ENCODE measurements at regions not wholly inside any gene's neighbourhood (a gene's known extent, or its start where the extent isn't known, plus 50 kb on each side); places are given as distances from the start of the nearest gene placed in this dataset.

DNA sequence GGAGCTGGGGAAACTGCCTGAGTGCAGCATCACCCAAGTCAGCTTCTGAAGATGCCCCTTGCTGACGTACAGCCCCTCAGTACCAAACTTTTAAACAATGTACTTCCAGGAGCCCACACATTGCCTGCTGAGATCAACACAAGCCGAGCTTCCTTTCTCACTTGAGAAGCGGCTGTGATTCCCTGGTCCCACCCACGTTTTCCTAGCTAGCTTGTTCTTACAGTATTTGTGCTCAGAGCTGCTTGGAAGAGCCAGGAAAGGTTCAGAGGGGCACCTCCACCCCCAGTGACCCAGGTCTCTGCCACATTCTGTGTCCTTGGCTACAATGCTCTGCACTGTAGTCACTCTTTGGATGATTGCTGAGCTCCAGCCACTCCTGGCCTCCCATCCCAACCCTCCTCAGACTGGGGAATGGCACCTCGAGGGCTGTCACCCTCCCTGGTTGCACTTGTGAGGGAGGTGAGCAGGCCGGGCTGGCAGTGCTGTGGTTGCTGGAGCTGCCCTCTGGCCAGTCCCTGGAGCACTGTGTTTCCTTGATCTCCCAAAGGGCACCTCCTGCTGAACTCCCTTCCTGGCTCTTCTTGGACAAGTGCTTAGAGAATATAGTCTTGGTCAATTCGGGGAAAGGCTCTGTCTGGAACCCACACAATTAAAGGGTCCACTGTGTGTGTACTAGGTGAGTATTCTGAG, 355.1 kb downstream of the AJAP1 start:
- TF ChIP-seq, protein P1, sequence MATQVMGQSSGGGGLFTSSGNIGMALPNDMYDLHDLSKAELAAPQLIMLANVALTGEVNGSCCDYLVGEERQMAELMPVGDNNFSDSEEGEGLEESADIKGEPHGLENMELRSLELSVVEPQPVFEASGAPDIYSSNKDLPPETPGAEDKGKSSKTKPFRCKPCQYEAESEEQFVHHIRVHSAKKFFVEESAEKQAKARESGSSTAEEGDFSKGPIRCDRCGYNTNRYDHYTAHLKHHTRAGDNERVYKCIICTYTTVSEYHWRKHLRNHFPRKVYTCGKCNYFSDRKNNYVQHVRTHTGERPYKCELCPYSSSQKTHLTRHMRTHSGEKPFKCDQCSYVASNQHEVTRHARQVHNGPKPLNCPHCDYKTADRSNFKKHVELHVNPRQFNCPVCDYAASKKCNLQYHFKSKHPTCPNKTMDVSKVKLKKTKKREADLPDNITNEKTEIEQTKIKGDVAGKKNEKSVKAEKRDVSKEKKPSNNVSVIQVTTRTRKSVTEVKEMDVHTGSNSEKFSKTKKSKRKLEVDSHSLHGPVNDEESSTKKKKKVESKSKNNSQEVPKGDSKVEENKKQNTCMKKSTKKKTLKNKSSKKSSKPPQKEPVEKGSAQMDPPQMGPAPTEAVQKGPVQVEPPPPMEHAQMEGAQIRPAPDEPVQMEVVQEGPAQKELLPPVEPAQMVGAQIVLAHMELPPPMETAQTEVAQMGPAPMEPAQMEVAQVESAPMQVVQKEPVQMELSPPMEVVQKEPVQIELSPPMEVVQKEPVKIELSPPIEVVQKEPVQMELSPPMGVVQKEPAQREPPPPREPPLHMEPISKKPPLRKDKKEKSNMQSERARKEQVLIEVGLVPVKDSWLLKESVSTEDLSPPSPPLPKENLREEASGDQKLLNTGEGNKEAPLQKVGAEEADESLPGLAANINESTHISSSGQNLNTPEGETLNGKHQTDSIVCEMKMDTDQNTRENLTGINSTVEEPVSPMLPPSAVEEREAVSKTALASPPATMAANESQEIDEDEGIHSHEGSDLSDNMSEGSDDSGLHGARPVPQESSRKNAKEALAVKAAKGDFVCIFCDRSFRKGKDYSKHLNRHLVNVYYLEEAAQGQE (IDR thresholded peaks at IDR 0.05; ENCODE audit: insufficient read depth in 1 of 2, low read depth in 2 of 2, low read length in 2 of 2) = no peak
- TF ChIP-seq FOXP2 (optimal IDR thresholded peaks at IDR 0.05; ENCODE audit: borderline replicate concordance, extremely low read depth, extremely low read length, insufficient read depth) = no peak
- TF ChIP-seq POLR2AphosphoS5 (IDR thresholded peaks at IDR 0.05; ENCODE audit: low read depth, low read length) = no peak
- no peak for TF ChIP-seq SIN3A (IDR thresholded peaks at IDR 0.05; ENCODE audit: borderline replicate concordance, insufficient read depth, low read length)
- TF ChIP-seq TAF1 (IDR thresholded peaks at IDR 0.05; ENCODE audit: borderline replicate concordance, insufficient read depth, low read length) = no peak

GRCh38 chr1:5005171-5005570, 350.8 kb downstream of the AJAP1 start:
- TF ChIP-seq, protein P1 (IDR thresholded peaks at IDR 0.05; ENCODE audit: insufficient read depth in 1 of 2, low read depth in 2 of 2, low read length in 2 of 2) = no peak
- TF ChIP-seq SIN3A (IDR thresholded peaks at IDR 0.05; ENCODE audit: borderline replicate concordance, insufficient read depth, low read length) = no peak
- no peak for TF ChIP-seq POLR2AphosphoS5 (IDR thresholded peaks at IDR 0.05; ENCODE audit: low read depth, low read length)
- TF ChIP-seq FOXP2 (optimal IDR thresholded peaks at IDR 0.05; ENCODE audit: borderline replicate concordance, extremely low read depth, extremely low read length, insufficient read depth) = no peak
- no peak for TF ChIP-seq TAF1 (IDR thresholded peaks at IDR 0.05; ENCODE audit: borderline replicate concordance, insufficient read depth, low read length)

DNA sequence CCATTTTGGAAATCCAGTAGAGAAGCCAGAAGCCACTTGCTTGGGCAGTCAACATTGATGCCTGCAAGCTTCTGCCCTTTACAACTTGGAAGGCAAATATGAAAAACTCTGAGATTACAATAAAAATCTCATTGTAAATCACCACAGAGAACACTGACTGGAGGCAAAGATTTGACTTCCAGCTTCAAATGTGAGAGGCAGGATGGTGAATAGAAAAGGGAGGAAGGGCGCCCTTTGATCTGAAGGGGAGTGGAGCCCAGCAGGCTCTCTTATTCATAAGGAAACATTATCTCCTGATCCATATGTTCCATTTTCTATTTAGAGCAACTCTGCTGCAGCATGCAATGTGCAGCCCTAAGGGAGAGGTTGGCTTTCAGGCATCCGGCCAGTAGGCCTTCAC, 348.3 kb downstream of the AJAP1 start:
- no peak for TF ChIP-seq SIN3A (IDR thresholded peaks at IDR 0.05; ENCODE audit: borderline replicate concordance, insufficient read depth, low read length)
- TF ChIP-seq, protein P1 (IDR thresholded peaks at IDR 0.05; ENCODE audit: insufficient read depth in 1 of 2, low read depth in 2 of 2, low read length in 2 of 2) = no peak
- TF ChIP-seq TAF1 (IDR thresholded peaks at IDR 0.05; ENCODE audit: borderline replicate concordance, insufficient read depth, low read length) = no peak
- TF ChIP-seq POLR2AphosphoS5 (IDR thresholded peaks at IDR 0.05; ENCODE audit: low read depth, low read length) = no peak
- TF ChIP-seq FOXP2 (optimal IDR thresholded peaks at IDR 0.05; ENCODE audit: borderline replicate concordance, extremely low read depth, extremely low read length, insufficient read depth) = no peak

DNA sequence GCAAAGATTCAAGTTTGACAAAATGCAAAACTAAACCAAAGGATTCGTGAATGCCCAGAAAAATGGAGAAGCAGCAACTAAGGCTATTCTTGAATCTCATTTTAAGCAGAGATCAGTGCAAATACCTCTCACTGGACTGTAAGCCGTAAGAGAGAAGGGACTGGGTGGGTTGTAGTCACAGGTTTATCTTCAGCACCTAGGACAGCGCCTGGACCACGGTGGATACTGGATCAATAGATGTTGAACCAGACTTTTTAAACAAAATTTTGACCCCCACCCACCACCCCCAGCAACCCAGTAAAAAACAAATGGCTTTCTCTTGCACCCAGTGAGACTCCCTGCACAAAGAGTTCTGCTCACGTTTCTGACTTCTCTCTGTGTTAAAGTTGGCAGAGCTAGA, 347.1 kb downstream of the AJAP1 start:
- TF ChIP-seq, protein P1 (IDR thresholded peaks at IDR 0.05; ENCODE audit: insufficient read depth in 1 of 2, low read depth in 2 of 2, low read length in 2 of 2) = peak; percentile 21 to 87; a peak in 2 of 4 replicates
- no peak for TF ChIP-seq POLR2AphosphoS5 (IDR thresholded peaks at IDR 0.05; ENCODE audit: low read depth, low read length)

DNA sequence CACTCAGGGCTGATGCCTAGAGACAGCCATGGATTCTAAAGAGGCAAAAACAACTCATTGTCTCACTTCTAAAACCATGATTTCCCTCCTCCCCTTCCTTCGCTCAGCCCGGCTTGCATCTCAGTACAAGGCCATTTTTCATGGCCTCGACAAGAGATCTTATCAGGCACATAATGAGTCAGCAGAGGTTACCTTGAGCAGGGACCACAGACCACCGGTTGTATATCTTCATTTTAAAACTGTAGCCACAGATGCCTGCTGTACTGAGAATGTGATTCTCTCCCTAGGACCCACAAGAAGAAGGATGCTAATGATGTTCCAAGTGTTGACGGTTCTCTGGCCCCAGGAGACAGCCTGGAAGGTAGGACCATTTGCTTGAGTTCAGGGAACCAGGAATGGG, 331.9 kb downstream of the AJAP1 start:
- TF ChIP-seq FOXP2 (optimal IDR thresholded peaks at IDR 0.05; ENCODE audit: borderline replicate concordance, extremely low read depth, extremely low read length, insufficient read depth) (no peak), TAF1 (IDR thresholded peaks at IDR 0.05; ENCODE audit: borderline replicate concordance, insufficient read depth, low read length) (no peak), SIN3A (IDR thresholded peaks at IDR 0.05; ENCODE audit: borderline replicate concordance, insufficient read depth, low read length) (no peak), POLR2AphosphoS5 (IDR thresholded peaks at IDR 0.05; ENCODE audit: low read depth, low read length) (no peak)
- TF ChIP-seq, protein P1 (IDR thresholded peaks at IDR 0.05; ENCODE audit: insufficient read depth in 1 of 2, low read depth in 2 of 2, low read length in 2 of 2) = no peak

All from PFSK-1 (cell line).